Smooth muscle cell (in vitro differentiated cells): ENCODE measurements at regions not wholly inside any gene's neighbourhood (a gene's known extent, or its start where the extent isn't known, plus 50 kb on each side); places are given as distances from the start of the nearest gene placed in this dataset.
A peak's percentile ranks its signal among the peaks of the same experiment; 100 is the strongest.

Source experiments
- DNase-seq: peaks from one replicate; lab custom pipeline; 2025; ENCODE audit not compliant: unreplicated experiment; lab: John Stamatoyannopoulos, UW
- H2AFZ ChIP-seq: fragments of 200-600 bp; sonication (generic); 2 replicates; pipeline ENCODE4 v1.6.0; 2016; ENCODE audit warnings: antibody characterized with exemption, low read depth, mild to moderate bottlenecking
- H3F3A ChIP-seq: fragments of 200-600 bp; sonication (generic); 2 replicates; pipeline ENCODE4 v1.6.0; 2017; ENCODE audit warnings: antibody characterized with exemption, low read depth
- H3K27ac ChIP-seq: fragments of 200-600 bp; sonication (generic); 2 replicates; pipeline ENCODE4 v1.5.1; 2016; ENCODE audit warnings: low read depth, mild to moderate bottlenecking
- H3K27me3 ChIP-seq: fragments of 200-600 bp; sonication (generic); 2 replicates; pipeline ENCODE4 v1.6.1; 2016; ENCODE audit warnings: low read depth, mild to moderate bottlenecking
- H3K36me3 ChIP-seq: fragments of 200-600 bp; sonication (generic); 2 replicates; pipeline ENCODE4 v1.5.1; 2016; ENCODE audit warnings: low read depth
- H3K4me1 ChIP-seq: fragments of 200-600 bp; sonication (generic); 2 replicates; pipeline ENCODE4 v1.5.1; 2016; ENCODE audit warnings: low read depth
- H3K4me2 ChIP-seq: fragments of 200-600 bp; sonication (generic); 2 replicates; pipeline ENCODE4 v1.6.0; 2016; ENCODE audit warnings: mild to moderate bottlenecking
- H3K4me3 ChIP-seq: fragments of 200-600 bp; sonication (generic); 2 replicates; pipeline ENCODE4 v1.5.1; 2016; ENCODE audit warnings: mild to moderate bottlenecking
- H3K79me2 ChIP-seq: fragments of 200-600 bp; sonication (generic); 2 replicates; pipeline ENCODE4 v1.6.0; 2016; ENCODE audit warnings: low read depth, mild to moderate bottlenecking
- H3K9ac ChIP-seq: fragments of 200-600 bp; sonication (generic); 2 replicates; pipeline ENCODE4 v1.6.0; 2016; ENCODE audit warnings: low read depth
- H3K9me3 ChIP-seq: fragments of 200-600 bp; sonication (generic); replicated peaks from 2 replicates; pipeline ENCODE4 v1.5.1; 2016; ENCODE audit warnings: low read depth
- H4K20me1 ChIP-seq: fragments of 200-600 bp; sonication (generic); 2 replicates; pipeline ENCODE4 v1.6.0; 2016; ENCODE audit warnings: low read depth
- WGBS: methylation state at CpG from one replicate; pipeline ENCODE4 v1.1.7; 2016; ENCODE audit warnings: low lambda C conversion rate; 5-methylcytosine and 5-hydroxymethylcytosine counted together
- TF ChIP-seq, protein P1 (sequence below): fragments of 200-600 bp; sonication (generic); IDR thresholded peaks from 2 replicates; pipeline ENCODE4 v1.5.1; 2017; ENCODE audit warnings: borderline replicate concordance, mild to moderate bottlenecking, antibody characterized with exemption; ENCODE audit not compliant: insufficient read depth, poor library complexity, severe bottlenecking

- no peaks in the 10 kb centered on the region for H3K79me2 ChIP-seq
- no peak overlapping the region for H3K4me2 ChIP-seq
- H3F3A ChIP-seq = no peaks in the 10 kb centered on the region
- H3K27me3 ChIP-seq = no peaks in the 10 kb centered on the region
- TF ChIP-seq, protein P1, sequence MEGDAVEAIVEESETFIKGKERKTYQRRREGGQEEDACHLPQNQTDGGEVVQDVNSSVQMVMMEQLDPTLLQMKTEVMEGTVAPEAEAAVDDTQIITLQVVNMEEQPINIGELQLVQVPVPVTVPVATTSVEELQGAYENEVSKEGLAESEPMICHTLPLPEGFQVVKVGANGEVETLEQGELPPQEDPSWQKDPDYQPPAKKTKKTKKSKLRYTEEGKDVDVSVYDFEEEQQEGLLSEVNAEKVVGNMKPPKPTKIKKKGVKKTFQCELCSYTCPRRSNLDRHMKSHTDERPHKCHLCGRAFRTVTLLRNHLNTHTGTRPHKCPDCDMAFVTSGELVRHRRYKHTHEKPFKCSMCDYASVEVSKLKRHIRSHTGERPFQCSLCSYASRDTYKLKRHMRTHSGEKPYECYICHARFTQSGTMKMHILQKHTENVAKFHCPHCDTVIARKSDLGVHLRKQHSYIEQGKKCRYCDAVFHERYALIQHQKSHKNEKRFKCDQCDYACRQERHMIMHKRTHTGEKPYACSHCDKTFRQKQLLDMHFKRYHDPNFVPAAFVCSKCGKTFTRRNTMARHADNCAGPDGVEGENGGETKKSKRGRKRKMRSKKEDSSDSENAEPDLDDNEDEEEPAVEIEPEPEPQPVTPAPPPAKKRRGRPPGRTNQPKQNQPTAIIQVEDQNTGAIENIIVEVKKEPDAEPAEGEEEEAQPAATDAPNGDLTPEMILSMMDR = no peak
- peak overlapping the region; percentile 17 for H2AFZ ChIP-seq
- H3K36me3 ChIP-seq = no peaks in the 10 kb centered on the region
- no peak overlapping the region for H3K4me3 ChIP-seq
- WGBS = 83% methylated on average over 3 of the region's 3 CpGs
- H3K27ac ChIP-seq = no peak overlapping the region
- H3K9me3 ChIP-seq = no peaks in the 10 kb centered on the region
- H3K9ac ChIP-seq = no peak overlapping the region
- DNase-seq = no peak
- no peaks in the 10 kb centered on the region for H4K20me1 ChIP-seq
- H3K4me1 ChIP-seq = no peaks in the 10 kb centered on the region
Observed at GRCh38 chr13:80604098-80604497, 263.2 kb upstream of the SPRY2 start.

DNA sequence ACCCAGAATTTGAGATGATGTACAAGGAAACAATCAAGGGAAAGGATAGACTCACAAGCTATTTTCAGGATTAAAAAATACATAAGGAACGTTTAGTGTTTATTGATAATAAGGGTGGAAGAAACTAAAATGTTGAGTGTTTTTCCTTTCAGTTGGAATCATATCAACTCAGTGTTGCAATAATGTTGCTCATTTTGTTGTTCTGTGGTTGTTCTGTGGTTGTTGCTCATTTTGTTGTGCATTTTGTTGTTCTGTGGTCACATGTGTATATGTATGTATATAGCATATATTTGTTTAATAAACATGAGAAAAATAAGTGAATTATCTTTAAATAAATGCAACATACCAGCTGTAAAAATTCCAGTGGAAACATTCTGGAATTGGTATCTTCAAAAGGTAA, 262.4 kb upstream of the SPRY2 start:
- H4K20me1 ChIP-seq = no peaks in the 10 kb centered on the region
- no peak overlapping the region for H3K4me2 ChIP-seq
- H3K27me3 ChIP-seq = no peaks in the 10 kb centered on the region
- H3F3A ChIP-seq = no peaks in the 10 kb centered on the region
- H3K4me1 ChIP-seq = no peaks in the 10 kb centered on the region
- H3K9ac ChIP-seq = no peak overlapping the region
- H2AFZ ChIP-seq = no peak overlapping the region
- no peak overlapping the region for H3K4me3 ChIP-seq
- H3K79me2 ChIP-seq = no peaks in the 10 kb centered on the region
- no peaks in the 10 kb centered on the region for H3K9me3 ChIP-seq
- WGBS = 67% methylated on average over 1 of the region's 1 CpG
- no peak for DNase-seq
- no peak overlapping the region for H3K27ac ChIP-seq
- no peaks in the 10 kb centered on the region for H3K36me3 ChIP-seq
- TF ChIP-seq, protein P1 = no peak

DNA sequence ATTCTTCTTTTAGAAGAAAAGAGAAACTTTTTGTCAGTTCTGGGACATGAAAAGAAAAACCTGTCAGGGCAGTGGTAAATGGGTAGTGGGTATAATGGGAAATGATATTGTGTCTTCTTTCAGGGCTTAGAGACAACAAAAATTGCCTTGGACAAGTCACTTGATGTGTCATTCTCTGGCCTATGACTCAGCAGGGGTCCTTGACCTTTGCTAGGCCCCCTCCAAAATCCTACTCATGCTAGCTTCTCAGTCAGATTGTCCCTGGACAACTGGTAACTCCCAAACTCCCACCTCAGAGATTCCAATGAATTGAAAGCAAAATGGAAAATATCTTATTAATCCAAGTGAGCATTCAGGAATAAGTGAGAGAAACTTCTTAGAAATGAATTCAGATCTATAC, 258.8 kb upstream of the SPRY2 start:
- TF ChIP-seq, protein P1 = no peak
- H3K4me1 ChIP-seq = no peaks in the 10 kb centered on the region
- no peak for DNase-seq
- H3K27me3 ChIP-seq = no peaks in the 10 kb centered on the region
- H3F3A ChIP-seq = no peaks in the 10 kb centered on the region
- no peak overlapping the region for H2AFZ ChIP-seq
- H3K27ac ChIP-seq = no peak overlapping the region
- no peaks in the 10 kb centered on the region for H3K79me2 ChIP-seq
- H4K20me1 ChIP-seq = no peaks in the 10 kb centered on the region
- no peaks in the 10 kb centered on the region for H3K9me3 ChIP-seq
- H3K36me3 ChIP-seq = no peaks in the 10 kb centered on the region
- H3K4me2 ChIP-seq = no peak overlapping the region
- no peak overlapping the region for H3K9ac ChIP-seq
- H3K4me3 ChIP-seq = no peak overlapping the region

DNA sequence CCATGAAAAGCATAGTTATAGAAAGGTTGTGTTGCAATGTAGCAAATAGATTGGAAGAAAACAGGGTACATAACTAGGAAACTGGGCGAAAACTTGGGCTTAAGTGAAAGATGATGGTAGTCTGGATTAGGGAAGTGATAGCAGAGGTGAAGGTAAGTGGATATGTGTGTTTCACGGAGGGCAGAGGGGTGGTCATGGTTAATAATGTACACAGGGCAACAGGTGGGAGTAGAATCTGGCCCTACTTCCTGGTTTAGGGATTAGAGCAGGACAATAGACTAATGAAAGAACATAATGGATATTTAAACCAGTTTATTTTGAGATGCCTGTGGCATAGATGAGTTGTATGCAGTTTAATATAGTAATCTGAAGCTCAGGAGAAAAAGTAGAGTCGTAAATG, 257.3 kb upstream of the SPRY2 start:
- no peaks in the 10 kb centered on the region for H4K20me1 ChIP-seq
- no peak overlapping the region for H3K4me2 ChIP-seq
- no peaks in the 10 kb centered on the region for H3K36me3 ChIP-seq
- no peaks in the 10 kb centered on the region for H3K9me3 ChIP-seq
- H2AFZ ChIP-seq = no peak overlapping the region
- no peaks in the 10 kb centered on the region for H3K4me1 ChIP-seq
- no peak for DNase-seq
- no peak overlapping the region for H3K4me3 ChIP-seq
- no peak overlapping the region for H3K9ac ChIP-seq
- H3K79me2 ChIP-seq = no peaks in the 10 kb centered on the region
- TF ChIP-seq, protein P1 = no peak
- no peak overlapping the region for H3K27ac ChIP-seq
- H3F3A ChIP-seq = no peaks in the 10 kb centered on the region
- no peaks in the 10 kb centered on the region for H3K27me3 ChIP-seq
- 91% methylated on average over 3 of the region's 3 CpGs for WGBS
